Adipocyte (in vitro differentiated cells): ENCODE measurements at regions not wholly inside any gene's neighbourhood (a gene's known extent, or its start where the extent isn't known, plus 50 kb on each side); places are given as distances from the start of the nearest gene placed in this dataset.

Source experiments
- DNase-seq: peaks from one replicate; pipeline ENCODE4 v3.0.0-alpha.2; 2015; ENCODE audit warnings: low read depth
- H3K27me3 ChIP-seq: replicated peaks from 2 replicates; pipeline ENCODE4 v1.7.0; 2013; ENCODE audit warnings: mild to moderate bottlenecking, low read length, moderate library complexity; ENCODE audit not compliant: control insufficient read depth, insufficient read depth
- H3K36me3 ChIP-seq: 2 replicates; pipeline ENCODE4 v1.7.0; 2013; ENCODE audit warnings: low read length, mild to moderate bottlenecking, moderate library complexity; ENCODE audit not compliant: control insufficient read depth, insufficient read depth, severe bottlenecking
- H3K4me1 ChIP-seq: 2 replicates; pipeline ENCODE4 v1.7.0; 2013; ENCODE audit warnings: mild to moderate bottlenecking, low read length, moderate library complexity; ENCODE audit not compliant: control insufficient read depth, insufficient read depth
- H3K4me3 ChIP-seq: 2 replicates; pipeline ENCODE4 v1.7.0; 2013; ENCODE audit warnings: mild to moderate bottlenecking, low read length, moderate library complexity
- H3K9ac ChIP-seq: 2 replicates; pipeline ENCODE4 v1.7.0; 2013; ENCODE audit warnings: mild to moderate bottlenecking, low read length, moderate library complexity
- H3K9me3 ChIP-seq: 2 replicates; pipeline ENCODE4 v1.7.0; 2013; ENCODE audit warnings: mild to moderate bottlenecking, low read length, moderate library complexity; ENCODE audit not compliant: control insufficient read depth

DNA sequence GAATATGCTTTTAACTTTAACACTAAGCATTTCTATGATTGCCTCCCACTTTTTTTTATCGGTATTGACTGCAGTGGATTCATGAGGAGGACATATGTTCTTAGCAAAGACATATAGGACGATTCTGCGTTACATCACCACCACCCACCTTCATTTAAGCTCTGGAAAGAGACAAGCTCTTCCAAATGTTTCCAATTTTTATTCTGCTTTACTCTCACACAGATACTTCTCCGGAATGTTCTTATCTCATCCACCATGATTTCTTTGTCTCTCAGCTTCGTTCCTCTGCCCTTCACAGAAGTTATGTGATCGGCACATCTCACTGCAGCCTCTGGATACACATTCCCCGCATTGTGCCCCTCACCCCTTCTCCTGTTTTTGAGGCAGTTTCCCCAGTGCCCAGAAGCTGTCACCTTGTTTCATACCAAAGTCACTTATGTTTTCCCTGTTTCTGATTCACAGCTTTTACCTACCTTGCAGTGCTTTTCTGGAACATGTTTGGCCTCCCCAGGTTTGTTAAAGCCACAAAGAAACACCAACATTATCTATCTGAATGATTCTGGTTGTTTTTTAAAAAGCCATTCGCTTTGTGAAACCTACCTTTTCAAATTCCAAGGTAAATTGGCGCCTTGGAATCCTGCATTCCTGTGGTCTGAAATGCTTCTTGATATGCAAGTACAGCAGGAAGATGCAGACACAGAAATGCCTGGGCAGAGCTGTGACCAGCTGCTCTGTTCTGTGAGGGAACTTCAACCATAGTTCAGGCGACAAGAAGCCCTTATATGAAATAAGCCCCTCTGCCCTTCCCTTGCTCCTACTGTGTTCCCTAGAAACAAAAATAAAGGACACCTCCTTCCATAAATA lies 1020.2 kb downstream of the TTLL7 start:
- Histone ChIP-seq H3K9ac (no peak overlapping the region), H3K4me3 (no peak overlapping the region), H3K27me3 (no peaks in the 10 kb centered on the region), H3K9me3 (no peaks in the 10 kb centered on the region), H3K36me3 (no peaks in the 10 kb centered on the region), H3K4me1 (peaks cover 3% of the 10 kb centered on the region)
- no peak for DNase-seq

GRCh38 chr1:82972841-82973553 lies 1025.9 kb downstream of the TTLL7 start:
- Histone ChIP-seq H3K36me3 (no peaks in the 10 kb centered on the region), H3K9ac (no peak overlapping the region), H3K4me1 (no peaks in the 10 kb centered on the region), H3K4me3 (no peak overlapping the region), H3K9me3 (no peaks in the 10 kb centered on the region), H3K27me3 (no peaks in the 10 kb centered on the region)
- DNase-seq, result no peak

DNA sequence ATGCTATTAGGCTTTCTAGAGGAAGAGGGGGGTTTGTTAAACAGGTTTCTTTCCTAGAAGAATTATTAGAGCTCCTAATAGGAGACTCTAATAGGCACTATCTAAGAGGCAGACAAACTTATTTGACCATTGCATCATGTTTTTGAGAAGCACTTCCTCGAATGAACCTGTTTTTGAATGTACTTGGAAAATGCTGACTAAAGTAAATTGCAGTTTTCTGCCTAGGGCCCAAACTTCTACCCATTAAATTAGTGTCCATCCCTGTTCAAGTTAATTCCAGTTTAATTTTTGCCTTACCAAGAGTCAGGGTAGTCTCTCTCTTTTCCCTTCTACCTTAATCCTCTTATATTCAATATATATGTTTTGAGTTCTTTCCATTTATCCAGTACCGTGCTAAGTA lies 1029.6 kb downstream of the TTLL7 start:
- no peaks in the 10 kb centered on the region for H3K9me3 ChIP-seq
- no peaks in the 10 kb centered on the region for H3K27me3 ChIP-seq
- no peaks in the 10 kb centered on the region for H3K36me3 ChIP-seq
- no peak for DNase-seq
- H3K4me3 ChIP-seq, result no peak overlapping the region
- H3K9ac ChIP-seq, result no peak overlapping the region
- no peaks in the 10 kb centered on the region for H3K4me1 ChIP-seq

DNA sequence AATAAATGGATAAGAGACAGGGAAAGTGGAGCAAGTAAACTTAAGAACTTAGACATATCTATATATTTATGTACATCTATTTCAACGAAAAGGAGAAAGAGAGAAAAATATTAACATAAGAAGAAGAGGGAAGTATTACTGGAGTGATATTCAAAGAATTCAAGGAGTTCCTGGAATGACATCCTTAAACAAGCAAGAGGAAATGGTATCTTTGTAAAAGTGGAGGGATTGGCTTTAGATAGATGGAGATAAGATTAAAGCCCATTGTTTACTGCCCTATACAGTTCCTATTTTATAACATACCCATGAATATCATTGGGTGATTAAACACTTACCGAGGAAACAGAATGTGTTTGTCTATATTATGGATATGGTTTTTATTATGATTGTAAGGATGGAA lies 1036.3 kb downstream of the TTLL7 start:
- Histone ChIP-seq H3K9ac (no peak overlapping the region), H3K36me3 (no peaks in the 10 kb centered on the region), H3K9me3 (peaks cover 5% of the 10 kb centered on the region), H3K4me3 (no peak overlapping the region), H3K27me3 (no peaks in the 10 kb centered on the region), H3K4me1 (no peaks in the 10 kb centered on the region)
- DNase-seq, result no peak

GRCh38 chr1:82950606-82951200 lies 1048.2 kb downstream of the TTLL7 start:
- H3K4me3 ChIP-seq, result no peak overlapping the region
- H3K27me3 ChIP-seq, result no peaks in the 10 kb centered on the region
- DNase-seq, result no peak
- no peak overlapping the region for H3K9ac ChIP-seq
- no peaks in the 10 kb centered on the region for H3K9me3 ChIP-seq
- no peaks in the 10 kb centered on the region for H3K36me3 ChIP-seq
- H3K4me1 ChIP-seq, result peaks cover 11% of the 10 kb centered on the region

- no peak for DNase-seq
- H3K9me3 ChIP-seq, result no peaks in the 10 kb centered on the region
- H3K4me3 ChIP-seq, result no peak overlapping the region
- no peaks in the 10 kb centered on the region for H3K36me3 ChIP-seq
- H3K27me3 ChIP-seq, result no peaks in the 10 kb centered on the region
- peaks cover 13% of the 10 kb centered on the region for H3K4me1 ChIP-seq
- H3K9ac ChIP-seq, result no peak overlapping the region
Observed at GRCh38 chr1:82948386-82948785, 1050.5 kb downstream of the TTLL7 start.

DNA sequence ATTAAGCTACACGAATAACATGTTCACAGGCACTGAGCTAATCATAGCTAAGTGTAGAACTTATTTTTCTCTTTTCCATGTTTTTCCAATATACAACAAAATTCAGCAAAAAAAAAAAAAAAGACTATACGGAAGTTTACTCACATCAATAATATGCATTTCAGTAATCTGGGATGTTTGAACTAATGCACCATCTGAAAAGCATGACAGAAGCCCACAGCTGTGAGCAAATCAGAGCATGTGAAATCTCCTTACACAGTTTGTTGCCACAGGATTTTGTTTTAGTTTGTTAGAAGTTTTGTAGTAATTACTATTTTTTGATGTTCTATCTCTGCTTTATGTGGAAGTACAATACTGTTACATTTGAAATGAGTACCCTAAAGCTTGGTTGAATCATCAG lies 1051.7 kb downstream of the TTLL7 start:
- Histone ChIP-seq H3K36me3 (no peaks in the 10 kb centered on the region), H3K27me3 (no peaks in the 10 kb centered on the region), H3K9ac (no peak overlapping the region), H3K9me3 (no peaks in the 10 kb centered on the region), H3K4me3 (no peak overlapping the region), H3K4me1 (peaks cover 13% of the 10 kb centered on the region)
- DNase-seq, result peak; percentile 36

DNA sequence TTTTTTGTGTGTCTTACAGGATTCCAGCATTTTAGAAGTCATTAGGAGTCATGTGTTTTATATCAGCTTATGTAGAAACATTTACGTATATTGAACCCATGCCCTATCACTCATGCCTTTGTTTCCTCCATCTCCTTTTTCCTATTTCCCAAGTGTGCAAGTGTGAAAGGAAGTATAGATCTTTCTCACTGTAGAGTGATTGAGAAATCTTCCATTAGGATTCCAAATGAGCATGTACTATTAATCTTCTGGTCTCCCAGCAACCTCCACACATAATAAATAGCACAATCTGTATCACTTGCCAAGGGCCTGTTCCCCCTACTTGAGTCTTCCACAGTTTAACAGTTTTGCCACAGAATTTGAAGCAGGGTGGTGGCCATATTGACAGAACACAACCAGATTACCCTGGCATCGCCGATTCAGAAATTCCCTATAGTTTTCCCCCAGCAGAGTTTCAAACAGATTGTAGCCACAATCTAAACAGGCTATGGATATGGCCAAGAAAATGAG lies 1052.8 kb downstream of the TTLL7 start:
- no peaks in the 10 kb centered on the region for H3K9me3 ChIP-seq
- H3K4me1 ChIP-seq, result peaks cover 13% of the 10 kb centered on the region
- H3K36me3 ChIP-seq, result no peaks in the 10 kb centered on the region
- no peak overlapping the region for H3K9ac ChIP-seq
- no peaks in the 10 kb centered on the region for H3K27me3 ChIP-seq
- H3K4me3 ChIP-seq, result no peak overlapping the region
- no peak for DNase-seq

DNA sequence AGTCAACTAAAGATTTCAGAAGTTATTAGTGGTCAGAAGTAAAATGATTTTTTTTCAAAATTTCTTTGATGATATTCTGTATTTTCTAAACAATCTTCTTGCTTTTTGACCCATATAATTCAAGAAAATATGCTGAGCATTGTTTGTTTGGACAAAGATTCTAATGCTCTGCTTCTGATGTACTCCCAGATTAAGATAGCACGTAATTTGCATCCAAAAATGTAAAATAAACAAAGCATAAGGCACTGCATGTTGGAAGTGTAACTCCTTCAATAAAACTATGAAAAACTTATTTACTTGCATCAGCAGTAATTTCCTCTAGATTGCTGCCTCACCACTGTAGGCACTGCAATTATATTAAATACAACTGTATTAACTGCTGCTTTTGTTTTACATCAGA lies 1054.1 kb downstream of the TTLL7 start:
- Histone ChIP-seq H3K9ac (no peak overlapping the region), H3K4me3 (no peak overlapping the region), H3K9me3 (no peaks in the 10 kb centered on the region), H3K4me1 (peaks cover 13% of the 10 kb centered on the region), H3K36me3 (no peaks in the 10 kb centered on the region), H3K27me3 (no peaks in the 10 kb centered on the region)
- DNase-seq, result peak; percentile 36

DNA sequence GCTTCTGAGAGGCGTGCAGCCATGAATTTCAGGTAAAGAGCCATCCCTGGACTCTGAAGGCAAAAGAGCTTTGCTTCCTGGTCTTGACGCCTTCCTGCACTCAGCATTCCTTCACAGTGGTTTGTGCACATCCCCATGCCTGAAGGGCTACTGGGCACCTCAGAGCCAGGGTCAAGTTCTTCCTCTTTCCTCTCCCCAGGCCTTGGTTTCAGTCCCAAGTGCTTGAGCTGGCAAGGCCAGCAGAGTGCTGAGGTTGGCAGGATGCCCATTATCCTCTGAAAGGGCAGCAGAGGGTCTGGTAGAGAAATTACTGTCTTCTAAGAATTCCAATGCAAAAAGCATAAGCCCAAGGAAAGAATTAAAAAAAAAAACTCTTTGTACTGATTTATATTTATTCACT lies 1064.9 kb downstream of the TTLL7 start:
- H3K4me1 ChIP-seq, result no peaks in the 10 kb centered on the region
- H3K9ac ChIP-seq, result no peak overlapping the region
- H3K9me3 ChIP-seq, result no peaks in the 10 kb centered on the region
- no peak for DNase-seq
- H3K27me3 ChIP-seq, result no peaks in the 10 kb centered on the region
- no peak overlapping the region for H3K4me3 ChIP-seq
- H3K36me3 ChIP-seq, result no peaks in the 10 kb centered on the region

DNA sequence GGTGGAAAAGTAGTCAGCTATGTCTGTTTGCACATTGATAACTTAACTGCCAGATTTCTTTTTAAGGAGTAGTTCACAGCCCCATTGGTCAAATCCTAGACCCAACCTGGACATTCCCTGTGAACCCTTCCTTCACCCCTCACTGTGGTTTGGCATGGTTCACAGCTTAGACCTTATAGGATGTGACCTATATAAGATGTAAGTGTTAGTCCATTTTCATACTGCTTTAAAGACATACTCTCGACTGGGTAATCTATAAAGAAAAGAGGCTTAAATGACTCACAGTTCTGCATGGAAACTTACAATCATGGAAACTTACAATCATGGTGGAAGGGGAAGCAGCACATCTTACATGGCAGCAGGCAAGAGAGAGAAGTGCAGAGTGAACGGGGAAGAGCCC lies 1066.2 kb downstream of the TTLL7 start:
- Histone ChIP-seq H3K36me3 (no peaks in the 10 kb centered on the region), H3K4me3 (no peak overlapping the region), H3K4me1 (no peaks in the 10 kb centered on the region), H3K27me3 (no peaks in the 10 kb centered on the region), H3K9me3 (no peaks in the 10 kb centered on the region), H3K9ac (no peak overlapping the region)
- no peak for DNase-seq
